ENCODE measurements at regions not wholly inside any gene's neighbourhood (a gene's known extent, or its start where the extent isn't known, plus 50 kb on each side); places are given as distances from the start of the nearest gene placed in this dataset.

DNA sequence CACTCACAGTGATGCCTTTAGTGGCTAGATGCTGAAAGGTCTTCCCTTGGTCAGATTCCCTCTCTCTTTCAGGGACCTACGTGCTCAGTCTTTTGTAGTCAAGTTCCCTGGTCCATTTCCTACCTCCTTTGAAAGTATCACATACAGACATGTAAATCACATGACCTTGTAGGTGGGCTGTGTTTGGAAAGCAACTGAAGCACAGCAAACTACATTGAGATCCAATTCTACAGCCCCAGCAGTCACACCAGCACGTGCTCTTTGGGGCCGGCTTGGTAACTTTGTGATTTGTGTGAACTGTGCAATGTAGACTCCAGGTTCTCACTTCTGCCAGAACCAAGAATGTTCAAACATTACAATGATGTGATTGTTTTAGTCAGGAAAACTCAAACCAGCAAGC lies 89.7 kb upstream of the PLPP4 start:
- H3K27me3 ChIP-seq (ENCODE audit: insufficient read depth, low read length, poor library complexity, severe bottlenecking), result no peaks in the 10 kb centered on the region
- no peaks in the 10 kb centered on the region for H3K4me1 ChIP-seq (ENCODE audit: insufficient read depth, low read length)
- ChIA-PET CTCF (no interaction called here), POLR2A (no interaction called here)
- no peak overlapping the region for H3K27ac Mint-ChIP-seq
- no peak for DNase-seq
- H3K36me3 Mint-ChIP-seq, result no peaks in the 10 kb centered on the region
- peaks cover 0 to 3% of the 10 kb centered on the region in 2 donors for H3K27me3 Mint-ChIP-seq
- no peak overlapping the region for H3K4me3 ChIP-seq (ENCODE audit: low read length)
- H3K9me3 Mint-ChIP-seq, result peaks cover 0 to 2% (median 0%) of the 10 kb centered on the region in 5 donors
- H3K4me1 Mint-ChIP-seq, result no peaks in the 10 kb centered on the region
- H3K36me3 ChIP-seq (ENCODE audit: insufficient read depth, low read length), result no peaks in the 10 kb centered on the region
- no peak overlapping the region for H3K27ac ChIP-seq (ENCODE audit: low read depth, low read length)
- H3K9me3 ChIP-seq (ENCODE audit: low read length), result no peaks in the 10 kb centered on the region
- no peak overlapping the region for H3K4me3 Mint-ChIP-seq

DNA sequence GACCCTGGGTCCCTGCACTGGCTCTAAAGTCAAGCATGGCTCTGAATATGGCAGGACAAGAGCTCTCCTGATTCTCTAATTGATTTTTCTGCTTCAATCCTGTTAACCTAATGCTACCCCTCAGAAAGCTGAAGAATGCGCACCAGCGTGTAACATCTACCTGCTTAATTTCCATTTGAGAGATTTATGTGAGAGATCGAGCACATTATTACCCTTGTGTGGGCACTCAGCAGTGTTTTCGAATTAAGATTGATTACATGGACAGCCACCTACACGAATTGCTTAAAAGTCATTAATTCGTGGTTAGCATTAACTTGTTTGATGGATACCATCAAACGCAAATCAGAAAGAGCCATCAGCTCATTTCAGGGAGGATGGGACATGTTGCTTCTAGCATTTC lies 88.7 kb upstream of the PLPP4 start:
- Histone ChIP-seq H3K4me3 (ENCODE audit: low read length) (no peak overlapping the region), H3K27me3 (ENCODE audit: insufficient read depth, low read length, poor library complexity, severe bottlenecking) (no peaks in the 10 kb centered on the region), H3K36me3 (ENCODE audit: insufficient read depth, low read length) (no peaks in the 10 kb centered on the region), H3K4me1 (ENCODE audit: insufficient read depth, low read length) (no peaks in the 10 kb centered on the region), H3K9me3 (ENCODE audit: low read length) (no peaks in the 10 kb centered on the region), H3K27ac (ENCODE audit: low read depth, low read length) (no peak overlapping the region)
- Mint-ChIP-seq H3K4me1 (no peaks in the 10 kb centered on the region), H3K36me3 (no peaks in the 10 kb centered on the region), H3K27me3 (peaks cover 4 to 5% of the 10 kb centered on the region in 2 donors), H3K27ac (no peak overlapping the region), H3K4me3 (no peak overlapping the region), H3K9me3 (peaks cover 0 to 5% (median 0%) of the 10 kb centered on the region in 5 donors)
- DNase-seq, result no peak
- ChIA-PET POLR2A (no interaction called here), CTCF (no interaction called here)

DNA sequence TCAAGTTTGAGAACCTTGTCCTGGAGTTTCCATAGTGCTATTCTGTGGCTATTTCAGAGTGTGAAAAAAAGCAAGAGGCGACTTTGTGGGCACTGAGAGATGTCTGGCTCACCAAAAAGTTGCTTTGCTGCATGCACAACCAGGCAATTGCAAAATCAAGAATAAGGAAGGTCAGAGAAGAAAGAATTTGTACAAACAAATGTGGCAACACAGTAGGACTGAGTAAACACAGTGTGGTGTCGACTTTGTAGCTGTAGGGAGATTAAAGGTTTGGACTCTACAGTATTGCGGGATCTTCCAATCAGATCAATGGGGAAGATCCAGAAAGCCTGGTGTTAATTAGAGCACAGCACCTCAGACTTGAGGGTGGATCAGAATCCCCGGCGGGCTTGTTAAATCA lies 88.1 kb upstream of the PLPP4 start:
- H3K27ac ChIP-seq (ENCODE audit: low read depth, low read length), result no peak overlapping the region
- Mint-ChIP-seq H3K27ac (no peak overlapping the region), H3K36me3 (no peaks in the 10 kb centered on the region), H3K4me3 (no peak overlapping the region), H3K27me3 (peaks cover 4 to 5% of the 10 kb centered on the region in 2 donors), H3K4me1 (no peaks in the 10 kb centered on the region), H3K9me3 (peaks cover 0 to 5% (median 0%) of the 10 kb centered on the region in 5 donors)
- H3K4me3 ChIP-seq (ENCODE audit: low read length), result no peak overlapping the region
- no peaks in the 10 kb centered on the region for H3K9me3 ChIP-seq (ENCODE audit: low read length)
- ChIA-PET CTCF (no interaction called here), POLR2A (no interaction called here)
- H3K36me3 ChIP-seq (ENCODE audit: insufficient read depth, low read length), result no peaks in the 10 kb centered on the region
- DNase-seq, result no peak
- H3K27me3 ChIP-seq (ENCODE audit: insufficient read depth, low read length, poor library complexity, severe bottlenecking), result no peaks in the 10 kb centered on the region
- H3K4me1 ChIP-seq (ENCODE audit: insufficient read depth, low read length), result no peaks in the 10 kb centered on the region

DNA sequence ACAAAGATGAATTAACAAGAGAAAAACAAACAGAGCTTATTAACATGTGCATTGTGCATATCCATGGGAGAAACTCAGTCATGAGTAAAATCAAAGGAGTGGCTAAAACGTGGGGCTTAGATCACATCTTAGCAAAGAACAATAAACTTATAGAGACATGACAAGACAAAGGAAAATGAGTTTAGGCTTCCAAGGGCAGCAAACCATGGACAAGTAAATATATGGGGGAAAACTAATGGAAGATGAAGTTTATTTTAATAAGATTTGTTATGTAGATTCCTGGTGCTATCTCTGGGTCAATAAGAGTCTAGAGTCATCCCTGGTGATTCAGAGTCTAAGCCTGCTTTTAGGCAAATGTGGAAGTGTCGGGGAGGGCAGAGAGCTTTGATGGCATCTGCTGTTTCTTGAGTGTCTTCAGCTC lies 87.2 kb upstream of the PLPP4 start:
- Mint-ChIP-seq H3K27me3 (peaks cover 5% of the 10 kb centered on the region in 2 donors), H3K4me1 (no peaks in the 10 kb centered on the region), H3K4me3 (no peak overlapping the region), H3K9me3 (peaks cover 0 to 5% (median 0%) of the 10 kb centered on the region in 5 donors), H3K36me3 (no peaks in the 10 kb centered on the region), H3K27ac (no peak overlapping the region)
- no peak overlapping the region for H3K4me3 ChIP-seq (ENCODE audit: low read length)
- no peaks in the 10 kb centered on the region for H3K4me1 ChIP-seq (ENCODE audit: insufficient read depth, low read length)
- H3K27ac ChIP-seq (ENCODE audit: low read depth, low read length), result no peak overlapping the region
- H3K9me3 ChIP-seq (ENCODE audit: low read length), result no peaks in the 10 kb centered on the region
- CTCF ChIA-PET, result interaction anchor here (1.1 to 1.6 kb wide), 2 partner anchors 10 to 33 kb away, joined by 4 read pairs; no protein-coding TSS in a partner anchor
- DNase-seq, result no peak
- no peaks in the 10 kb centered on the region for H3K36me3 ChIP-seq (ENCODE audit: insufficient read depth, low read length)
- POLR2A ChIA-PET, result no interaction called here
- H3K27me3 ChIP-seq (ENCODE audit: insufficient read depth, low read length, poor library complexity, severe bottlenecking), result no peaks in the 10 kb centered on the region

DNA sequence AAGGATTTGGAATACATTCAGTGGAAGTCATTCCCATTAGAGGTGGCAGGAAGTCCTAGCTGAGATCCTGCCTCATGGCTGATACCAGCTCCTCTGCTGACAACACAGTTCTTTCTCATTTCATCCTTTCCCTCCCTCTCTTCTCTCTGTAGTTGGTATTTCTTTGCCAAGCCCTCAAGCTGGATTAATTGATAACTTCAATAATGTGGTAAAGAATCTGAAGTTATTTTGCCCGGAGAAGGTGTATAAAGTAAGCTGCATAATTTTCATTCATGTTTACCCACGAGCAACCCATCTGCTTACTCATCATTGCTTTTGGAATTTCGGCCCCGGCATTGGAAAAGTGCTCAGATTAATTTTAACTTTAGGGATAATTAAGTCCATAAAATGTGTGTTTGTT lies 85.2 kb upstream of the PLPP4 start:
- H3K27me3 Mint-ChIP-seq, result peaks cover 5 to 7% of the 10 kb centered on the region in 2 donors
- no peaks in the 10 kb centered on the region for H3K36me3 Mint-ChIP-seq
- Histone ChIP-seq H3K27ac (ENCODE audit: low read depth, low read length) (no peak overlapping the region), H3K27me3 (ENCODE audit: insufficient read depth, low read length, poor library complexity, severe bottlenecking) (no peaks in the 10 kb centered on the region), H3K36me3 (ENCODE audit: insufficient read depth, low read length) (no peaks in the 10 kb centered on the region), H3K4me3 (ENCODE audit: low read length) (no peak overlapping the region), H3K4me1 (ENCODE audit: insufficient read depth, low read length) (no peaks in the 10 kb centered on the region), H3K9me3 (ENCODE audit: low read length) (no peaks in the 10 kb centered on the region)
- peaks cover 0 to 4% (median 0%) of the 10 kb centered on the region in 5 donors for H3K9me3 Mint-ChIP-seq
- no peaks in the 10 kb centered on the region for H3K4me1 Mint-ChIP-seq
- ChIA-PET CTCF (no interaction called here), POLR2A (no interaction called here)
- H3K4me3 Mint-ChIP-seq, result no peak overlapping the region
- DNase-seq, result no peak
- H3K27ac Mint-ChIP-seq, result no peak overlapping the region

DNA sequence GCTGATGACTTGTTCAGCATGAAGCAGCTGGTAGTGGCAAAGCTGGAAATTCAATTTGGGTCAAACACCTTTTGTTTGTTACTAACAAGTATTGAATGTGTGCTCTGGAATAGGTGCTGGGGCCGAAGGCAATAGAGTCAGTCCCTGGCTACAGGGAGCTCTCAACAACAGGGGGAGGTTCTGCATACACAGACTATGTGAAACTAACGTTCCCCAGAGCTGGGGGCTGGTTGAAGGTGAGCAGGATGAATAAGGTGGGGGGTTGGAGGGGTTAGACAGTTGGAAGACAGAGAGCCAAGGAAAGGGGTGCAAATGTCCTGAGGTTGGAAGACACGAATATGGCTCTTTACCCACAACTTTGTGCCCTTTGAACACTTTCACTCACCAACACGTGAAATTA lies 84.1 kb upstream of the PLPP4 start:
- H3K27me3 Mint-ChIP-seq, result peaks cover 5 to 7% of the 10 kb centered on the region in 2 donors
- Histone ChIP-seq H3K4me3 (ENCODE audit: low read length) (no peak overlapping the region), H3K36me3 (ENCODE audit: insufficient read depth, low read length) (no peaks in the 10 kb centered on the region), H3K27me3 (ENCODE audit: insufficient read depth, low read length, poor library complexity, severe bottlenecking) (no peaks in the 10 kb centered on the region), H3K27ac (ENCODE audit: low read depth, low read length) (no peak overlapping the region), H3K4me1 (ENCODE audit: insufficient read depth, low read length) (no peaks in the 10 kb centered on the region), H3K9me3 (ENCODE audit: low read length) (no peaks in the 10 kb centered on the region)
- H3K36me3 Mint-ChIP-seq, result no peaks in the 10 kb centered on the region
- DNase-seq, result no peak
- H3K9me3 Mint-ChIP-seq, result peaks cover 0 to 4% (median 0%) of the 10 kb centered on the region in 5 donors
- ChIA-PET POLR2A (no interaction called here), CTCF (no interaction called here)
- H3K4me1 Mint-ChIP-seq, result no peaks in the 10 kb centered on the region
- no peak overlapping the region for H3K27ac Mint-ChIP-seq
- H3K4me3 Mint-ChIP-seq, result no peak overlapping the region

DNA sequence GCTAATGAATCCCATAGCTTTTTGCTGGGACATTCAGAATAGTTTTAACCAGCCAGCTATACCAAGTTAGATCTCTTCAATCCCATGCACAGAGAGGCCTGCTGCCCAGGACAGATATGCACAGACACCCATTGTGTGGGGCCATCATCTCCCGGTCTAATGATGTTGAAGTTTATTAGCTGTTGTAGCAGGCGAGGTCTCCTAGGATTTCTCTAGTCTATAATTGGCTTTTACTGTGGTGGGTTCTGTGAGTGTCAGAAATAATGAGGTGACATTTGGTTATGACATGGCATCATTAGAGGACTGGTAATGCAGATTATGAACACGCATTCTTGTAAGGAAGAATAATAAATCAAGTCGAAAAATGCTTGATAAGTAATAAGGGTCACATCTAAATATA lies 81.4 kb upstream of the PLPP4 start:
- DNase-seq, result no peak
- Histone ChIP-seq H3K4me1 (ENCODE audit: insufficient read depth, low read length) (no peaks in the 10 kb centered on the region), H3K36me3 (ENCODE audit: insufficient read depth, low read length) (no peaks in the 10 kb centered on the region), H3K27ac (ENCODE audit: low read depth, low read length) (no peak overlapping the region), H3K9me3 (ENCODE audit: low read length) (no peaks in the 10 kb centered on the region), H3K4me3 (ENCODE audit: low read length) (no peak overlapping the region), H3K27me3 (ENCODE audit: insufficient read depth, low read length, poor library complexity, severe bottlenecking) (no peaks in the 10 kb centered on the region)
- no peaks in the 10 kb centered on the region for H3K4me1 Mint-ChIP-seq
- H3K4me3 Mint-ChIP-seq, result no peak overlapping the region
- no peak overlapping the region for H3K27ac Mint-ChIP-seq
- peaks cover 0 to 8% (median 2%) of the 10 kb centered on the region in 5 donors for H3K9me3 Mint-ChIP-seq
- ChIA-PET CTCF (no interaction called here), POLR2A (no interaction called here)
- H3K27me3 Mint-ChIP-seq, result peaks cover 5 to 16% of the 10 kb centered on the region in 2 donors
- H3K36me3 Mint-ChIP-seq, result no peaks in the 10 kb centered on the region

DNA sequence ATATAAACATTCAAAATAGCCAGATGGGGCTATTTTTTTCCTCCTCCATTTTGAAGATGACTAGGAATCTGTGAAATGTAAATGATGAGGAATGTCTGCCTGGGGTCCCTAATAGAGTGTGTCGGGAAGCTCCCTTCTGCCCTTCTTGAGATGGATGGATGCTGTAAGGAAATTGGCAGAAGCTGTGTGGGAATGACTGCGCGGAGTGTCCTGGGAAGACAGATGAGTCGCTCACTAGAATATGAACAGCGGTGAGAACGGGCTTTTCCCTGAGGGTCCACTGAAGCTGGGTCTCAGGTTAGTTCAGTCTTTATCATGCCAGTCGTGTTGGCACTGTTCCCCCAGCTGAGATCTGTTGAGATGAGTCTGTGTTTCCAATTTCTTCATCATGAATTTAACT lies 75.1 kb upstream of the PLPP4 start:
- no peaks in the 10 kb centered on the region for H3K27me3 ChIP-seq (ENCODE audit: insufficient read depth, low read length, poor library complexity, severe bottlenecking)
- H3K4me3 Mint-ChIP-seq, result no peak overlapping the region
- H3K36me3 Mint-ChIP-seq, result no peaks in the 10 kb centered on the region
- H3K36me3 ChIP-seq (ENCODE audit: insufficient read depth, low read length), result no peaks in the 10 kb centered on the region
- ChIA-PET POLR2A (no interaction called here), CTCF (no interaction called here)
- no peak overlapping the region for H3K4me3 ChIP-seq (ENCODE audit: low read length)
- DNase-seq, result no peak
- peaks cover 0 to 9% of the 10 kb centered on the region in 2 donors for H3K27me3 Mint-ChIP-seq
- no peaks in the 10 kb centered on the region for H3K4me1 Mint-ChIP-seq
- no peak overlapping the region for H3K27ac ChIP-seq (ENCODE audit: low read depth, low read length)
- no peak overlapping the region for H3K27ac Mint-ChIP-seq
- H3K4me1 ChIP-seq (ENCODE audit: insufficient read depth, low read length), result no peaks in the 10 kb centered on the region
- no peaks in the 10 kb centered on the region for H3K9me3 ChIP-seq (ENCODE audit: low read length)
- H3K9me3 Mint-ChIP-seq, result peaks cover 0 to 5% (median 2%) of the 10 kb centered on the region in 5 donors

DNA sequence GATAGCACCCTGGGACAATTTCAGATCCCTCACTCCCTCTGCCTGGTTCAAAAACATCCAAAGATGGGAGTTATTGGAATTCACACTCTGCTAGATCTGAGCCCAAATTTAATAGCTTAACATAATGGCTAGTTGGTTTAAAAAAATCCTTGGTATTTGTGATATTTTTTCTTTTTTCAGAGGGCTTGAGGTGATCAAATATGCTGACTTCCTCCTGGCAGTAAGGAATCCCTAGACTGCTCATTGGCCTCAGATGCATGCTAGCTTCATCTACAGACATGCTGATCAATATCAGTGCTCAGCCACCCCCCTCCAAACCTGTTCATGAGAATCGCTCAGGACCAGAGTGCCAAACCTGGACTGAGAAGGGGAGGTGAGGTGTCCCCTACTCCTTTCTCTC lies 74.7 kb upstream of the PLPP4 start:
- no peak for DNase-seq
- Mint-ChIP-seq H3K27ac (no peak overlapping the region), H3K4me3 (no peak overlapping the region), H3K36me3 (no peaks in the 10 kb centered on the region), H3K4me1 (no peaks in the 10 kb centered on the region), H3K27me3 (peaks cover 0 to 12% of the 10 kb centered on the region in 2 donors), H3K9me3 (peaks cover 0 to 5% (median 2%) of the 10 kb centered on the region in 5 donors)
- no peaks in the 10 kb centered on the region for H3K27me3 ChIP-seq (ENCODE audit: insufficient read depth, low read length, poor library complexity, severe bottlenecking)
- H3K27ac ChIP-seq (ENCODE audit: low read depth, low read length), result no peak overlapping the region
- no peaks in the 10 kb centered on the region for H3K36me3 ChIP-seq (ENCODE audit: insufficient read depth, low read length)
- H3K9me3 ChIP-seq (ENCODE audit: low read length), result no peaks in the 10 kb centered on the region
- POLR2A ChIA-PET, result no interaction called here
- no peaks in the 10 kb centered on the region for H3K4me1 ChIP-seq (ENCODE audit: insufficient read depth, low read length)
- H3K4me3 ChIP-seq (ENCODE audit: low read length), result no peak overlapping the region
- CTCF ChIA-PET, result no interaction called here

Measured in CD8-positive, alpha-beta memory T cell (primary cell).